ENCODE measurements at regions not wholly inside any gene's neighbourhood (a gene's known extent, or its start where the extent isn't known, plus 50 kb on each side); places are given as distances from the start of the nearest gene placed in this dataset.

GRCh38 chr22:49163258-49163959, 664.3 kb downstream of the BRD1 start:
- no peak overlapping the region for H3K4me3 ChIP-seq (ENCODE audit: low read depth, low read length)
- no peak for TF ChIP-seq CTCF (IDR thresholded peaks at IDR 0.05; ENCODE audit: insufficient read depth, low read depth, low read length)
- ChIA-PET POLR2A (no interaction called here), CTCF (no interaction called here)
- no peaks in the 10 kb centered on the region for H3K36me3 ChIP-seq (ENCODE audit: control insufficient read depth, insufficient read depth, low read length)
- no peak for DNase-seq (ENCODE audit: low read depth)
- H3K27me3 ChIP-seq (ENCODE audit: control insufficient read depth, insufficient read depth, low read length): no peaks in the 10 kb centered on the region

DNA sequence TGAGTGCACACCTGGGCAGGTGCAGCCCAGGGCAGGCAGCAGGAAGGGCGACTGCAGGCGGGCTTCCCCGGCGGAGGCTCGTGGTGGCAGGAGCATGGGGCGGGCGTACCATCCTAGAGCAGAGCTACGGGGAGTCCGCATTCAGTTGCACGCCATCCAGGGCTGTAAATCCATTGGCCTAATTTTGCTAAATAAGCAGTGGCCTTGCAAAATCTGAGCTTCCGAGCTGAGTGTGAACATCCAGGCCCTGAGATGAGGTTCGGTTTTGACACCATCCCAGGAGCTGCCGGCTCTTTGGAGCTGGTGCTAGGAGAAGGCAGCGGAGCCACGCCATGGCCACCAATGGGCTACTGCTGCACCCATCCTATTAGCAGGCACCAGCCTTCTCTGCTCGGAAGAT, 664.8 kb downstream of the BRD1 start:
- POLR2A ChIA-PET: no interaction called here
- CTCF ChIA-PET: no interaction called here
- no peak overlapping the region for H3K4me3 ChIP-seq (ENCODE audit: low read depth, low read length)
- no peaks in the 10 kb centered on the region for H3K27me3 ChIP-seq (ENCODE audit: control insufficient read depth, insufficient read depth, low read length)
- no peaks in the 10 kb centered on the region for H3K36me3 ChIP-seq (ENCODE audit: control insufficient read depth, insufficient read depth, low read length)
- no peak for TF ChIP-seq CTCF (IDR thresholded peaks at IDR 0.05; ENCODE audit: insufficient read depth, low read depth, low read length)
- DNase-seq (ENCODE audit: low read depth): no peak

- Histone ChIP-seq H3K27me3 (ENCODE audit: control insufficient read depth, insufficient read depth, low read length) (no peaks in the 10 kb centered on the region), H3K4me3 (ENCODE audit: low read depth, low read length) (no peak overlapping the region), H3K36me3 (ENCODE audit: control insufficient read depth, insufficient read depth, low read length) (no peaks in the 10 kb centered on the region)
- no peak for TF ChIP-seq CTCF (IDR thresholded peaks at IDR 0.05; ENCODE audit: insufficient read depth, low read depth, low read length)
- POLR2A ChIA-PET: no interaction called here
- DNase-seq (ENCODE audit: low read depth): no peak
- CTCF ChIA-PET: no interaction called here
These were observed 666.4 kb downstream of the BRD1 start for GRCh38 chr22:49161002-49161850.

DNA sequence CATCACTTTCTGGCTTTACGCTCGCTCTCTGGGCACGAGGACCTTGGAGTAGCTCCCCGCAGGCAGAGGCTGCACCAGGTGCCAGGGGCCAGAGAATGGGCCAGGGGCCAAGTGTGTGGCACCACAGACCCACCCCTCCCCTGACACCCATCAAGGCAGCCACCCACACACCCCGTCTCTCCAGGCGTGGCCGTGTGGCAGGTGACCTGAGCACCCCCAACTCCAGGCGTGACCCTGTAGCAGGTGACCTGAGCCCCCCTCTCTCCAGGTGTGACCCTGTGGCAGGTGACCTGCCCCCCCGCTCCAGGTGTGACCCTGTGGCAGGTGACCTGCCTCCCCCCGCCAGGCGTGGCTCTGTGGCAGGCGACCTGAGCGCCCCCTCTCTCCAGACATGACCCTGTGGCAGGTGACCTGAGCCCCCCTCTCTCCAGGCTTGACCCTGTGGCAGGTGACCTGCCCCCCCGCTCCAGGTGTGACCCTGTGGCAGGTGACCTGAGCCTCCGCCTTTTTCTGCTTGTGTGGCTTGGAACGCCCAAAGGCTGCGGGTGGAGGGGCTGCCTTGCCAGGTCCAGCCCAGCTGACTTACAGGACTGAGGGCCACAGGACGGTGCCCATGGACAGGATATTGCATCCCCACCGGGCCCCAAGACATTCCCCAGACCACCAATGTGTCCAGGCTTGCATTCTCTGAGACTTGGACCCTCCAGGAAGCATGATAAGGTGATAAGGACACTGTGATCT, 667.2 kb downstream of the BRD1 start:
- Histone ChIP-seq H3K36me3 (ENCODE audit: control insufficient read depth, insufficient read depth, low read length) (no peaks in the 10 kb centered on the region), H3K4me3 (ENCODE audit: low read depth, low read length) (no peak overlapping the region), H3K27me3 (ENCODE audit: control insufficient read depth, insufficient read depth, low read length) (no peaks in the 10 kb centered on the region)
- no peak for TF ChIP-seq CTCF (IDR thresholded peaks at IDR 0.05; ENCODE audit: insufficient read depth, low read depth, low read length)
- no peak for DNase-seq (ENCODE audit: low read depth)
- ChIA-PET CTCF (no interaction called here), POLR2A (no interaction called here)

DNA sequence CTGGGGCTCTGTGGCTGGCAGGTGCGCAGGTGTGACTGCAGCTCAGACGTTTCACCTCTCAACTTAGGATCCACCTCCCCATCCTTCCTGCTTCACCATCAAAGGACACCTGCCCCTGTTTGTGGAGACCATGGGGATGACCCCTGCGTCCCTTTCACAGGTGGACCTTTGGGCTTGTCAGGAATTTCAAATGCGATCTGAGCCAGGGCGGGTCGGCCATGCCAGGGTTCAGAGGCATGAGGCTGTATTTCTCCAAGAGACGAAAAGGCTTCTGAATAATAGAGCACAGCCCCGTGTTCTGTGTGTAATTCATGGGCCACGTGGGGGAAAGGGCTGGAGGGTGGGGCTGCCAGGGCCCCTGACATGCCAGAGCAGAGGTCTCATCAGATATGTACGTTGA, 668.0 kb downstream of the BRD1 start:
- DNase-seq (ENCODE audit: low read depth): no peak
- H3K4me3 ChIP-seq (ENCODE audit: low read depth, low read length): no peak overlapping the region
- no peaks in the 10 kb centered on the region for H3K36me3 ChIP-seq (ENCODE audit: control insufficient read depth, insufficient read depth, low read length)
- POLR2A ChIA-PET: no interaction called here
- no peak for TF ChIP-seq CTCF (IDR thresholded peaks at IDR 0.05; ENCODE audit: insufficient read depth, low read depth, low read length)
- no peaks in the 10 kb centered on the region for H3K27me3 ChIP-seq (ENCODE audit: control insufficient read depth, insufficient read depth, low read length)
- CTCF ChIA-PET: no interaction called here

All from BJ (cell line).